ENCODE measurements at regions not wholly inside any gene's neighbourhood (a gene's known extent, or its start where the extent isn't known, plus 50 kb on each side); places are given as distances from the start of the nearest gene placed in this dataset.

GRCh38 chr4:52234561-52235440 is 183.7 kb downstream of the SPATA18 start:
- FAIRE-seq = peak; percentile 94

GRCh38 chr4:52235552-52236201 is 184.6 kb downstream of the SPATA18 start:
- FAIRE-seq = no peak

- FAIRE-seq = no peak
Observed at GRCh38 chr4:52241916-52242315, 190.8 kb downstream of the SPATA18 start.

- no peak for FAIRE-seq
Observed at GRCh38 chr4:52243367-52243766, 192.3 kb downstream of the SPATA18 start.

- no peak for FAIRE-seq
Observed at GRCh38 chr4:52244103-52244775, 193.1 kb downstream of the SPATA18 start.

GRCh38 chr4:52244848-52245247 is 193.7 kb downstream of the SPATA18 start:
- no peak for FAIRE-seq

- no peak for FAIRE-seq
Observed at GRCh38 chr4:52246827-52247226, 195.7 kb downstream of the SPATA18 start.

GRCh38 chr4:52247941-52248340 is 196.8 kb downstream of the SPATA18 start:
- FAIRE-seq = no peak

- FAIRE-seq = no peak
Observed at GRCh38 chr4:52248820-52249219, 197.7 kb downstream of the SPATA18 start.

- FAIRE-seq = no peak
Observed at GRCh38 chr4:52249581-52249980, 198.5 kb downstream of the SPATA18 start.

GRCh38 chr4:52250154-52250553 is 199.1 kb downstream of the SPATA18 start:
- FAIRE-seq = no peak

- FAIRE-seq = no peak
Observed at GRCh38 chr4:52251864-52252263, 200.8 kb downstream of the SPATA18 start.

- FAIRE-seq = no peak
Observed at GRCh38 chr4:52253025-52253424, 201.9 kb downstream of the SPATA18 start.

GRCh38 chr4:52256522-52256921 is 205.4 kb downstream of the SPATA18 start:
- FAIRE-seq = no peak

- FAIRE-seq = no peak
Observed at GRCh38 chr4:52259978-52260377, 208.9 kb downstream of the SPATA18 start.

- FAIRE-seq = no peak
Observed at GRCh38 chr4:52260514-52261210, 209.6 kb downstream of the SPATA18 start.

- FAIRE-seq = no peak
Observed at GRCh38 chr4:52263607-52264006, 212.5 kb downstream of the SPATA18 start.

- FAIRE-seq = no peak
Observed at GRCh38 chr4:52265781-52266525, 214.8 kb downstream of the SPATA18 start.

GRCh38 chr4:52266537-52267137 is 215.5 kb downstream of the SPATA18 start:
- no peak for FAIRE-seq

GRCh38 chr4:52269761-52270160 is 218.7 kb downstream of the SPATA18 start:
- FAIRE-seq = no peak

GRCh38 chr4:52273885-52274284 is 222.8 kb downstream of the SPATA18 start:
- FAIRE-seq = no peak

Measured in islet of Langerhans (tissue), 1 donor.